CD8-positive, alpha-beta memory T cell (primary cell): ENCODE measurements at regions not wholly inside any gene's neighbourhood (a gene's known extent, or its start where the extent isn't known, plus 50 kb on each side); places are given as distances from the start of the nearest gene placed in this dataset.

ENCODE experiments used
- CTCF ChIA-PET: fragments of 350-600 bp; sonication (Branson Sonifier 250); formaldehyde crosslinking; loops from one replicate; lab custom pipeline; 2021; ENCODE audit warnings: antibody characterized with exemption; lab: Charles Lee
- POLR2A ChIA-PET: fragments of 350-600 bp; sonication (Branson Sonifier 250); formaldehyde crosslinking; loops from one replicate; lab custom pipeline; 2021; ENCODE audit warnings: antibody characterized with exemption; lab: Charles Lee
- DNase-seq, 5 donors: peaks; one replicate each; pipeline versions ENCODE4 v3.0.0 to v3.0.0-alpha.2; 2020 to 2022; ENCODE audit warnings: mixed read lengths in 1 of 5
- H3K27ac ChIP-seq: one replicate; pipeline ENCODE4 v1.7.0; 2013; ENCODE audit warnings: low read depth, mild to moderate bottlenecking, low read length, moderate library complexity
- H3K27me3 ChIP-seq: 2 replicates; pipeline ENCODE4 v1.7.0; 2013; ENCODE audit warnings: low read length, mild to moderate bottlenecking; ENCODE audit not compliant: insufficient read depth, poor library complexity, severe bottlenecking
- H3K36me3 ChIP-seq: 2 replicates; pipeline ENCODE4 v1.7.0; 2013; ENCODE audit warnings: mild to moderate bottlenecking, low read length, moderate library complexity; ENCODE audit not compliant: insufficient read depth
- H3K4me1 ChIP-seq: 2 replicates; pipeline ENCODE4 v1.7.0; 2013; ENCODE audit warnings: mild to moderate bottlenecking, low read length, moderate library complexity; ENCODE audit not compliant: insufficient read depth
- H3K4me3 ChIP-seq: 2 replicates; pipeline ENCODE4 v1.7.0; 2013; ENCODE audit warnings: mild to moderate bottlenecking, low read length
- H3K9me3 ChIP-seq: 2 replicates; pipeline ENCODE4 v1.7.0; 2013; ENCODE audit warnings: mild to moderate bottlenecking, low read length
- H3K27ac Mint-ChIP-seq, 8 donors: one replicate each; pipeline ENCODE4 v1.8.0; 2020 to 2021; ENCODE audit warnings: mixed read lengths in 8 of 8, mild to moderate bottlenecking in 6 of 8, inconsistent platforms in 3 of 8, moderate library complexity in 3 of 8
- H3K27me3 Mint-ChIP-seq, 2 donors: one replicate each; pipeline ENCODE4 v1.8.0; 2020 to 2021; ENCODE audit warnings: mixed read lengths in 2 of 2, mild to moderate bottlenecking in 1 of 2, moderate library complexity in 1 of 2
- H3K36me3 Mint-ChIP-seq, 3 donors: one replicate each; pipeline ENCODE4 v1.8.0; 2020 to 2021; ENCODE audit warnings: mixed read lengths in 3 of 3, inconsistent platforms in 1 of 3, mild to moderate bottlenecking in 1 of 3
- H3K4me1 Mint-ChIP-seq, 3 donors: one replicate each; pipeline ENCODE4 v1.8.0; 2020 to 2021; ENCODE audit warnings: mixed read lengths in 3 of 3, inconsistent platforms in 1 of 3, mild to moderate bottlenecking in 1 of 3
- H3K4me3 Mint-ChIP-seq, 7 donors: one replicate each; pipeline ENCODE4 v1.8.0; 2020 to 2021; ENCODE audit warnings: mixed read lengths in 7 of 7, mild to moderate bottlenecking in 6 of 7, moderate library complexity in 4 of 7, inconsistent platforms in 2 of 7
- H3K9me3 Mint-ChIP-seq, 5 donors: one replicate each; pipeline ENCODE4 v1.8.0; 2020 to 2022; ENCODE audit warnings: mixed read lengths in 5 of 5, mild to moderate bottlenecking in 3 of 5, moderate library complexity in 2 of 5, inconsistent platforms in 1 of 5

DNA sequence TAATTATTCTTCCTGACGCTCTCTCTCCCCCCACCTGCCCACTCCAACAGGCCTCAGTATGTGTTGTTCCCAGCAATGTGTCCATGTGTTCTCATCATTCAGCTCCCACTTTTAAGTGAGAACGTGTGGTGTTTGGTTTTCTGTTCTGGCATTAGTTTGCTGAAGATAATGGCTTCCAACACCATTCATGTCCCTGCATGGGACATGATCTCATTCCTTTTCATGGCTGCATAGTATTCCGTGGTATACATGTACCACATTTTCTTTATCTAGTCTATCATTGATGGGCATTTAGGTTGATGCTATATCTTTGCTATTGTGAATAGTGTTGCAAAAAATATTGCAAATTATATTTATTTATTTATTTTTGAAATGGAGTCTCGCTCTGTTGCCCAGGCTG, 258.0 kb downstream of the TFAP2A start:
- no peaks in the 10 kb centered on the region for H3K36me3 Mint-ChIP-seq
- Histone ChIP-seq H3K4me1 (no peaks in the 10 kb centered on the region), H3K9me3 (no peaks in the 10 kb centered on the region), H3K27me3 (no peaks in the 10 kb centered on the region), H3K4me3 (no peak overlapping the region), H3K27ac (no peak overlapping the region), H3K36me3 (no peaks in the 10 kb centered on the region)
- H3K4me1 Mint-ChIP-seq = no peaks in the 10 kb centered on the region
- CTCF ChIA-PET = no interaction called here
- POLR2A ChIA-PET = no interaction called here
- H3K27ac Mint-ChIP-seq = no peak overlapping the region
- peaks cover 0 to 2% of the 10 kb centered on the region in 2 donors for H3K27me3 Mint-ChIP-seq
- peaks cover 2 to 12% (median 6%) of the 10 kb centered on the region in 5 donors for H3K9me3 Mint-ChIP-seq
- DNase-seq = no peak
- H3K4me3 Mint-ChIP-seq = no peak overlapping the region

- Mint-ChIP-seq H3K27ac (no peak overlapping the region), H3K4me3 (no peak overlapping the region), H3K4me1 (no peaks in the 10 kb centered on the region), H3K9me3 (peaks cover 2 to 12% (median 6%) of the 10 kb centered on the region in 5 donors), H3K36me3 (no peaks in the 10 kb centered on the region), H3K27me3 (peaks cover 0 to 2% of the 10 kb centered on the region in 2 donors)
- DNase-seq = no peak
- no peaks in the 10 kb centered on the region for H3K36me3 ChIP-seq
- H3K9me3 ChIP-seq = no peaks in the 10 kb centered on the region
- POLR2A ChIA-PET = no interaction called here
- H3K27me3 ChIP-seq = no peaks in the 10 kb centered on the region
- H3K27ac ChIP-seq = no peak overlapping the region
- no peak overlapping the region for H3K4me3 ChIP-seq
- CTCF ChIA-PET = no interaction called here
- no peaks in the 10 kb centered on the region for H3K4me1 ChIP-seq
Observed at GRCh38 chr6:10154251-10154650, 260.6 kb downstream of the TFAP2A start.

DNA sequence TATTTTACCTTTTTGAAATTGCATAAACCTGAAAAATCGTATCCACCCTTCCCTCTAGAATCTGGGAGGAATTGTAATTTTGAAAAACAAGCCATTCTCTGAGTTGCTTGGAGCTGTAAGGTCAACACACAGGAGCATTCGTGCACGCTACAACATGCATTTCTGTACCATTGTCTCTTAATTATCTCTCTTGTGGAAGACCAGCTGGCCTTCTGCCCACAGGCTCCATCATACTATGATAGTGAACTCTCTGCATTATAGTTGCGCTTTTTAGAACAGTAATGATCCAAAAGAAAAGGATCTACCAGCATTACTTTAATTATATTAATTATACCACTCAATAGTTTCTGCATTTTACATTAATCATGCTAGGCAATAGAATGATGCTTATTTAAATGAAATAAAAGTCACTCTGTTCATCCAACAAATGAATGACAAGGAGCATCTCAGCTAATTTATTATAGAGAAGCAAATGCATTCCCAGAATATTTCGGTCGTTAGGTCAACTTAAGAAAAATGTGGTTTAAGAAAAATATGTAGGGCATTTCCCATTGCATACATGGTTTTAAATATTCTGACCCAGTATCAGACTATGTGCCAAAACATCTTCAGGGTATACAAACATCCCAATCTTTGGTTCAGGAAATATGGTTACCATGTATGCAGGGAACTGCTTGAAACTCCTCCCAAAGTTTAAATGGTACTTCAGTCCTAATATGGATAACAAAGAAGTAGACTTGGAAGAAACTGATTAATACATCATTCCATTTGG, 263.5 kb downstream of the TFAP2A start:
- Histone ChIP-seq H3K9me3 (no peaks in the 10 kb centered on the region), H3K4me3 (no peak overlapping the region), H3K27me3 (no peaks in the 10 kb centered on the region), H3K36me3 (no peaks in the 10 kb centered on the region), H3K27ac (no peak overlapping the region), H3K4me1 (no peaks in the 10 kb centered on the region)
- Mint-ChIP-seq H3K4me1 (peaks cover 0 to 4% (median 0%) of the 10 kb centered on the region in 3 donors), H3K9me3 (peaks cover 2 to 8% (median 6%) of the 10 kb centered on the region in 5 donors), H3K27ac (no peak overlapping the region), H3K27me3 (peaks cover 0 to 2% of the 10 kb centered on the region in 2 donors), H3K4me3 (no peak overlapping the region), H3K36me3 (no peaks in the 10 kb centered on the region)
- POLR2A ChIA-PET = no interaction called here
- CTCF ChIA-PET = no interaction called here
- DNase-seq = no peak

GRCh38 chr6:10149603-10150002, 265.3 kb downstream of the TFAP2A start:
- ChIA-PET POLR2A (no interaction called here), CTCF (no interaction called here)
- no peak for DNase-seq
- no peaks in the 10 kb centered on the region for H3K9me3 ChIP-seq
- no peaks in the 10 kb centered on the region for H3K4me1 ChIP-seq
- peaks cover 0 to 4% (median 0%) of the 10 kb centered on the region in 3 donors for H3K4me1 Mint-ChIP-seq
- H3K4me3 ChIP-seq = no peak overlapping the region
- H3K27ac ChIP-seq = no peak overlapping the region
- H3K36me3 Mint-ChIP-seq = no peaks in the 10 kb centered on the region
- H3K27me3 Mint-ChIP-seq = peaks cover 0 to 2% of the 10 kb centered on the region in 2 donors
- H3K4me3 Mint-ChIP-seq = no peak overlapping the region
- H3K9me3 Mint-ChIP-seq = peaks cover 0 to 3% (median 0%) of the 10 kb centered on the region in 5 donors
- H3K36me3 ChIP-seq = no peaks in the 10 kb centered on the region
- H3K27ac Mint-ChIP-seq = peak overlapping the region in 1 of 8 donors; percentile 10
- H3K27me3 ChIP-seq = no peaks in the 10 kb centered on the region

DNA sequence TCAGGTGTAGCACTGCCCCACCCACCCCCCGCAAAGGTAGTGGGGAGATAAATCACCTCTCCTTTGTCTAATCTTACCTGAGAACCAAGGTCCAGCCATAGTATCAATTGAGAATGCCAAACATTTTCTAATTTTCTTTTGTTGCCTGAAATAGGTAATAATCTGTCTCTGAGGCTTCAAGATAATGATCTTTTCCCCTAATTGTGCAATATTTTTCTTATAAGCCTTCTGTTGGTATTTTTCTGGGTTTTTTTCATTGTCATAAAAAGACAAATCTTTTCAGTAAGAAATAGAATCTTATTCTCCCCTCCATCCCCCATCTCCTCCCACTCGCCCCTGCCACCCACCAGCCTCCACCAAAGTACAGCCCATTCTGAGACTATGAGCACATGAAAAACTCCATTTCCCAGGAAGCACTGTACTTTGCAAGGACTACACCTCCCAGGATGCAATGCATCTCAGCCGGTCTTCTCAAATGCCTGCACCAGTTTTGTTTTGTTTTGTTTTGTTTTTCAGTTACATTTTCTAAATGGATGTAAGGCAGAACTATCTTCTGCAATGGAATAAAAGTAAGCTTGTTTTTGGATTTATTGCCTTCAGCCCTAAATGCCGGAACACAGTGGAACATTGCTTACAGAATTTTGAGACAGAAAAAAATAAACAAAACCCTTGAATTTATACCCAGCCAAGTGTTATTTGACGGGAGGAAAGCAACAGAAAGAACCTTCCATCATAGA, 268.0 kb downstream of the TFAP2A start:
- Mint-ChIP-seq H3K27ac (no peak overlapping the region), H3K9me3 (no peaks in the 10 kb centered on the region), H3K4me3 (peak overlapping the region in 3 of 7 donors; percentile 17 to 70 (median 70)), H3K27me3 (peaks cover 0 to 5% of the 10 kb centered on the region in 2 donors), H3K4me1 (peaks cover 0 to 4% (median 0%) of the 10 kb centered on the region in 3 donors), H3K36me3 (no peaks in the 10 kb centered on the region)
- no peak overlapping the region for H3K27ac ChIP-seq
- DNase-seq = no peak
- no peak overlapping the region for H3K4me3 ChIP-seq
- no peaks in the 10 kb centered on the region for H3K36me3 ChIP-seq
- H3K9me3 ChIP-seq = no peaks in the 10 kb centered on the region
- POLR2A ChIA-PET = no interaction called here
- no peaks in the 10 kb centered on the region for H3K4me1 ChIP-seq
- H3K27me3 ChIP-seq = no peaks in the 10 kb centered on the region
- CTCF ChIA-PET = no interaction called here

GRCh38 chr6:10144772-10145171, 270.1 kb downstream of the TFAP2A start:
- DNase-seq = no peak
- Mint-ChIP-seq H3K36me3 (no peaks in the 10 kb centered on the region), H3K27ac (no peak overlapping the region), H3K4me1 (peaks cover 0 to 4% (median 0%) of the 10 kb centered on the region in 3 donors), H3K27me3 (peaks cover 0 to 5% of the 10 kb centered on the region in 2 donors), H3K4me3 (no peak overlapping the region), H3K9me3 (no peaks in the 10 kb centered on the region)
- Histone ChIP-seq H3K27ac (no peak overlapping the region), H3K27me3 (no peaks in the 10 kb centered on the region), H3K4me3 (no peak overlapping the region), H3K36me3 (no peaks in the 10 kb centered on the region), H3K4me1 (no peaks in the 10 kb centered on the region), H3K9me3 (no peaks in the 10 kb centered on the region)
- ChIA-PET CTCF (no interaction called here), POLR2A (no interaction called here)

DNA sequence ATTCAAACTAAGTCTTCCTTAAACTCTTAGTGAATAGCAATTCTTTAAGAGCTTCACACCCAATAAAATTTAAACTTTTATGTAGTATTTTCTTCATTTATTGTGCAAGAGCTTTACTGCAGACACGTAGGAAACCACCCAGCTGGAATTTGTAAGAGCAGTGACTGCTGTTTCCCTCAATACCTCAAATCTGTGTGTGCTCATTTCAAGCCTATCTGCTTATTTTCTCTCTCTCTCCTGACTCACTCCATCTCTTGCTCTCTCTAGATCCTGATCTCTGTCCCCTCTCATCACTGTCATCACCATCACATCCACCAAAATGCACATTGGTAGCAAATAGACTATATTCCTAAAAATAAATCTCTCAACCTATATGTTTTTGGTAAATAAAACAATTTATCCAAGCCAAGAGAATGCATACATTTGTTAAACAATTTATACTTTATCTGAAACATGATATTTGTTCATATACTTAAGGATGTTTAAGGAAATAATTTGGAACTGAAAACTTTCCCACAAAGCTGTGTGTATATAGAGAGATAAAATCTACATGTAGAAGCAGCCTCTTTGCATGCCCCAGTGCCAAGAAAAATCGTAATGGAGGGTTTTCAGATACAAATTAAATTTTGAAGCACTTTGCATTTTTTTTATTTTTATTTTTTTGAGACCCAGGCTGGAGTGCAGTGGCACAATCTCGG, 273.0 kb downstream of the TFAP2A start:
- Histone ChIP-seq H3K36me3 (no peaks in the 10 kb centered on the region), H3K27ac (no peak overlapping the region), H3K4me3 (no peak overlapping the region), H3K27me3 (no peaks in the 10 kb centered on the region), H3K4me1 (no peaks in the 10 kb centered on the region), H3K9me3 (no peaks in the 10 kb centered on the region)
- H3K9me3 Mint-ChIP-seq = no peaks in the 10 kb centered on the region
- no peak for DNase-seq
- H3K4me3 Mint-ChIP-seq = no peak overlapping the region
- no peaks in the 10 kb centered on the region for H3K36me3 Mint-ChIP-seq
- CTCF ChIA-PET = no interaction called here
- H3K27me3 Mint-ChIP-seq = peaks cover 0 to 5% of the 10 kb centered on the region in 2 donors
- POLR2A ChIA-PET = no interaction called here
- H3K27ac Mint-ChIP-seq = no peak overlapping the region
- H3K4me1 Mint-ChIP-seq = peaks cover 0 to under 1% (median 0%) of the 10 kb centered on the region in 3 donors

DNA sequence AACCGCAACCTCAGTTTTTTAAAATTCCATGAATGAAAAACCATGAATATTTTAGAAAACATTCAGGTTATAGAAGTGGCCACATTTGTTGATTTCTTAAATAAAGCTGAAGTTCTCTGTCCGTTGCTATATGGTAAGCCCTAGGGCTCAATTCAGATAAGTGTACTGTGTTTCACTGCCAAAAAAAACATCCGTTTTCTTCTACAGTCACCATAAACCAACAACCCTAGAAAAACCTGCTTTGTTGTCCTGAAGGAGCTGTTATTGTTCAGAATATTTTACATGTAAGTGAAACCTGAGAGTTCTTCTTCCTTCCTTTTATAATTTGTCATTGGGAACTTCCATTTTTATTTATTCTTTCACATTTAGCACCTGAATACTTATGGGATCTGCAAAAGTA, 274.1 kb downstream of the TFAP2A start:
- Mint-ChIP-seq H3K9me3 (no peaks in the 10 kb centered on the region), H3K27ac (no peak overlapping the region), H3K27me3 (peaks cover 0 to 5% of the 10 kb centered on the region in 2 donors), H3K4me1 (no peaks in the 10 kb centered on the region), H3K4me3 (no peak overlapping the region), H3K36me3 (no peaks in the 10 kb centered on the region)
- POLR2A ChIA-PET = no interaction called here
- Histone ChIP-seq H3K36me3 (no peaks in the 10 kb centered on the region), H3K27me3 (no peaks in the 10 kb centered on the region), H3K4me1 (no peaks in the 10 kb centered on the region), H3K9me3 (no peaks in the 10 kb centered on the region), H3K4me3 (no peak overlapping the region), H3K27ac (no peak overlapping the region)
- CTCF ChIA-PET = no interaction called here
- no peak for DNase-seq
